HG02588 (cell line): ENCODE measurements at regions not wholly inside any gene's neighbourhood (a gene's known extent, or its start where the extent isn't known, plus 50 kb on each side); places are given as distances from the start of the nearest gene placed in this dataset.
"Not testable (repeated sequence)": the region's sequence is repeated elsewhere in the genome, so short reads cannot be mapped to it uniquely, and the experiment has no call there.

Experiments
- ATAC-seq: cut with Tn5 transposase; IDR thresholded peaks from one replicate; pipeline ENCODE4 v1.9.1; 2021; ENCODE audit warnings: mild to moderate bottlenecking, moderate library complexity; ENCODE audit not compliant: unreplicated experiment

DNA sequence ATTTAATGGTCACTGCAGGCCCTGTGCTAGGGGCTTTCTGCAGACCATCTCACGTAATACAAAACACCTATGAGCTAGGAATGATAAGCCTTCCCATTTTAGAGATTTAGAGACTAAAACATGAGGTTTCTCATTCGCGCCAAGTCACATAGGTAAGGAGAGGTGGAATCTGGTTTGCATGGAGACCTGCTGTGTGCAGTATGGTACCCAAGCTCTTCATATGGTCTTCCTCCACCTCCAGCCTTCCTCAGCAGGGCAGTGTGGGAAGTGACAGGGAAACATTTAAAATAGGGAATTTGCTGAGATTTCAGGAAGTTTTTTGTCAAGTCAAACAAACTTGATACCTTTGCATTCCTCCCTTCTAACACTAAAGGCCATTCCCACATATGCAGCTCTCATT lies 337.6 kb downstream of the IL20RB start:
- ATAC-seq: no peak

DNA sequence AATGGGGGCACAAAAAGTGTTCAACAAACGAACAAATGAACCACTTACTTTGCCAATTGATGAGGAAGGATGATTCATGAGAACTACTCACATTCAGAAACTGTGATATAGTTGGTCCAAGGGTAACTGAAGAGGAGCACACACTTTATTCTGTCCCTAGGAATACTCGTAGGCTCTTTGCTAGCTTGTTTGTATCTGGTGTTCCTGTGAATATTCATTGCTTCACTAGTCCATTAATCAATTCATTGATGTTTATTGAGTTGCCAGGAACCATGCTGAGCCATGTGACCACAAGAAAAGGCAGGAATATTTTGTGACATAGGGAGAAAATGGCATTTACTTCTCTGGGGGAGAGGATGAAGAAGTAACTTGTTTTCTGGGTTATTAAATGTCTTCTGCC lies 338.3 kb downstream of the IL20RB start:
- ATAC-seq: no peak

DNA sequence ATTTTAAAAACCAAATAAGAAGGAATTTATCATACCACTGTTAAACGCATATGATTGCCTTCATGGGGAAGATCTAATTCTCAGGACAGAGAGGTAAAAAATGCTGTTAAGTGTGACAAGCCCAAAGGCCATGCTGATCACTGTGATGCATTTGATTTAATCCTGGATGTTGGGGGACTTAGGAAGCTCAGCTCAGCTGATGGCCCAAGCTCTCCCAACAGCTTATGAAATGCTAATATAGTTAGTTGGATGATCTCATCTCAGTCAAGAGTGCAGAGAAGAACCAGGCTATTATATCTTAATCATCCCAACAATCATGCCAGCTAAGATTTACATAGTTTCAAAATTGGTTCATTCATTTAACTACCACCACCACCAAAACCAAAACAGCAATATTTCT lies 340.0 kb downstream of the IL20RB start:
- no peak for ATAC-seq

DNA sequence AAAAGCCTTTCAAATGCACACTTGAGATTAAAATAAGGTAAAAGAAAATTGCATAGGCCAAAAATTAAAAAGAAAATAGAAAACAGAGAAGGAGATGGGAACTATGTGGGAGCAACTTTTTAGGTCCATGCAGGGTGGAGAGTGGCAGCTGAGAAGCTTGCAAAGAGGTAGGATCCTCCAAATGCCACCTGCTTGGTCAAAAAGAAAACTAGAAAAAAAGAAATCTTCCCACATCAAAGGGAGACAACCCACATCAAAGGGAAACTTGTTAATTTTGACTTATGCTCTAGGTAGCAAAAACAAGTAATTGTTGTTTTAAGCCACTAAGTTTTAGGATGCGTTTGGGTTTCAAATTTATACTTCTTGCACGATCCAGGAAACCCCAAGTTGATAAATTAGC lies 342.9 kb downstream of the IL20RB start:
- ATAC-seq: no peak

DNA sequence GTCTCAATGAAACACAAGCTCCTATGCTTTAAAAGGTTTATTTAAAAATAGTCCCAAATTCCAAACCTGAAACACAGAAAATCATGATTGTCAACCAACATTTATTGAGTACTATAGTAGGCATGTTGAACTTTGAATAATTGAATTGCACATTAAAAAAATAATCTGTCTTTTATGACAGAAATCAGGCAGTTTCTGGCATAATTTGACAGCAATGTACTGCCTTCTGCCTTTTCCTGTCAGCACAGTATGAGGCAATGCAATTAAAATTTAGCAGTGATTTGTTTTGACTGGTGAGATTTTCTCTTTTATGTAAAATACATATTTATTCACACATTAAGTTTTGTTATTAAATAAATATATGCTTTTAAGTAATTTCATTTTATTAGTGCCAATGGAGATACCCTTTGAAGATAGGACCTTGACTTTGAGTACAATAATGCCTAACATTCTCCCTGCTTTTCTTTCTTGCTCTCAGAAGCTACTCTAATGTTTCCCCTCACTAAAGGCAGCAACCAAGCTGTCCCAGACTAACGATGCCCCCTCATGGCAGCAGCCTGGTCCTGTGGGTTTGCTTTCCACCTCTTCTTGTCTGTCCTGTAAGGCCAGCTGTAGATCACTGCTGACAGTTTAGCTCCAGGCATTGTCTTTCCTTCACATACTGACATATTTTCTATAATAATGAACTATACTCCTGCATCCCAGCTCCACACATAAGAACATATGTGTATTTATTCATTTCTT lies 346.7 kb downstream of the IL20RB start:
- no peak for ATAC-seq

DNA sequence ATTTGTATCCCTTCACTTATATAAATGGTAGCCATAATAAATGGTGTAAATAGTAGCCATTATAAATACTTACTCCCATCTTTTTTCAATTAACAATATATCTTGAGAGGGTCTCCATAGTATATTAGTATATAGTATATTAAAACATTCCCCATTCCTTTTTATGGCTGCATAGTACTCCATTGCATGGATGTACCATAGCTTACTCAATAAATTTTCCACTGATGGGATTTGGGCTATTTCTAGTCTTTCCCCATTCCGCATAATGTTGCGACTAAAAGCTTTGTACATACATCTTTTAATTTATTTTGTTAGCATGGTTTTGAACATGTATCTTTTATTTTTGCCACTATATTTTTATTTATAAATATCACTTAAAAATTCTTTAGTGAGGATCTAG lies 366.3 kb downstream of the IL20RB start:
- ATAC-seq: no peak

DNA sequence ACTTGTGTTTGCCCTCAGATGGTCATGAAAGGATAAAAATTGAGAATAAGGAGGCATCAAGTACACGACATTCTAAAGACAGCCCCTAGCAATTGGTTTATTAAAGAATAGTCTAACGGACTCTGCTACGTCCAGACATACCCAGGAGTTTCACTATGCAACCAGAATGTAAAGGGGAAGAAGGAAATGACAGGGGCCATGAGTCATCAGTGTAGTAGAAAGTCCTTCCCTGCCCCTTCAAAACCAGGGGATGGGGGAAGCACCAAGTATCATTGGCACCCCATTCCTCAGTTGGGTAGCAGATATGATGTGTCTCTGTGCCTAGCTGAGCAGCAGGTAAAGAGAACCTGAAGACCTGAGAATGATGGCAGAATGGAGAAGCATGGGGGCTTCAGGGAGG lies 367.4 kb downstream of the IL20RB start:
- peak; percentile 68 for ATAC-seq

DNA sequence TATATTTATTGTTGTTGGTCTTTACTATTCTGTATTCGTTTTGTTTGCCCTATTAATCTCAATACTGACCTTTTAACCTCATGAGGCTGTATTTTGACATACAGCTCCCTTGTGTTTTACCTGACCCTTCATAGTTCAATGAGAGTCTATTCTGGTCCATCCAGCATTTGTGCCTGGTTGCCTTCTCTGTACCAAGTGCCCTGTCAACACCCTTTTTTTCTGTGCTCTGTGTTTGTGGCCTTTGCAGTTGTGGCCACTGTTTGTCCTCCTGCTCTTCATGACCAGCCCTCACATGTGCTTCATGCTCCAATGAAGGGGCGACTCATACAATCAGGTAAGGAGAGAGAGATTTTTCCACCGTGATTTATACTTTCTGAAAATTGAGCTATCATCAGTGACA lies 368.2 kb downstream of the IL20RB start:
- ATAC-seq: no peak

DNA sequence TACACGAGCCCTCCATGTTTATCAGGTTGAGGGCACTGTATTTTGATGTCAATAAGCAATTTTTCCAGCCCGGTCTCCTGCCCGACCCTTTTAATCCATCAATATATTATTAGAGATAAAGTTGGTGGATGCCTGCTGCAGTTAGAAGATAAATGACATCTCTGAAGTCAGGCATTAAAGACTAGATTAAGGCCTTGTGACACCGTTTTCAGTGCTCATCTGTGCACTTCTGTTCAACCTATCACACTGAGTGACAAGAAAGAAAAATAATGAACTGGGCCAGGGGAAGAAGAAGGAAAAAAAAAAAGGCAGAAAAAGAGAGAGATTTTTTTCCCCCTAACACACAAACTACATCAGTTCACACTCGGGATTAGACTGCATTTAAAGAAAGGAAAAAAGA lies 371.8 kb downstream of the IL20RB start:
- no peak for ATAC-seq

DNA sequence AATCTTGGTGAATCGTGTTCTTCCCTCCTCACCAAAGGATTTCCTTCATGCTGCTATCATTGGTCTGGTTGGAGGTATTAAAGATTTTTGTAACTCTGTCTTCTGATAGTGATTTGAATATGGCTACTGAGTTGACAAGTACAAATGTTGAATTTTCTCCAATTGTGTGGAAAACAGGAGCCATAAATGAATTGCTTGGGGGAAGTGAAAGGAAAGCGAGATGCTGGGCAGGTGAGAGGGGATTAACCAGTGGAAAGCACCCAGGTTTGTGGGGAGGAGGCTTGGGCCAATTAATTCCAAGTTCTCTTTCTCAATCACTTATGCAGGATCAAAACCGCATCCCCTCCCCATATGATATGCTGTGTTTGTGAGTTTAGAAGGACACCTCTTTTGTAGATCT lies 372.5 kb downstream of the IL20RB start:
- peak; percentile 36 for ATAC-seq

DNA sequence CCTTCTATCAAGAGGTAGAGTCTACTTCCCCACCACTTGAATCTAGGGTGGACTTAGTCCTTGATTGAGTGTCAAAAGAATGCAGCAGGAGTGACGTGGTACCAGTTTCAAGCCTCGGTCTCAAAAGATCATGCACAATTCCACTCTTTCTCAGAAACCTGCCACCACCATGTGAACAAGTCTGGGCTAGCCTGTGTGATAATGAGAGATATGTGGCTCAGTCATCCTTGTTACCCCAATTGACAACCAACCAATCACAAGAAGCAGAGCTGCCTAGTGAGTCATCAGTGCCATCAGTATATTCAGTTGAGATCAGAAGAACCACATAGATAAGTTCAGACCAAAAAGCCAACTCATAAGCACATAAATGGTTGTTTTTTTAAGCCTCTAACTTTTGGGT lies 374.5 kb downstream of the IL20RB start:
- ATAC-seq: no peak

DNA sequence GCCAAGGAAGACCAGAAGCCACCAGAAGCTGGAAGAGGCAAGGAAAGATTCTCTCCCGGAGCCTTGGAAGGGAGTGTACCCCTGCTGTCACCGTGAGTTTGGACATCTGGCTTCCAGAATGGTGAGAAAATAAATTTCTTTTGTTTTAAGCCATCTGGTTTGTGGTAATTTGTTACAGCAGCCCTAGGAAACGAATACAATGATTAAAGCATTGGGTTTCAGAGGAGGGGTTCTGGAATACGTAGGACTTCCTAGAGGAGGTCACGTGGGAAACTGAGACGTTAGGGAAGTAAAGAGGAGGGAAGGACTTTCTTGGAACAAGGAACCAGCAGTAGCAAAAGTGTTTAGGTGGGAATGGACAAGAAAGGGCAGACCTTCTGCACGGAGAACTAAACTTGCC lies 377.7 kb downstream of the IL20RB start:
- ATAC-seq: no peak

DNA sequence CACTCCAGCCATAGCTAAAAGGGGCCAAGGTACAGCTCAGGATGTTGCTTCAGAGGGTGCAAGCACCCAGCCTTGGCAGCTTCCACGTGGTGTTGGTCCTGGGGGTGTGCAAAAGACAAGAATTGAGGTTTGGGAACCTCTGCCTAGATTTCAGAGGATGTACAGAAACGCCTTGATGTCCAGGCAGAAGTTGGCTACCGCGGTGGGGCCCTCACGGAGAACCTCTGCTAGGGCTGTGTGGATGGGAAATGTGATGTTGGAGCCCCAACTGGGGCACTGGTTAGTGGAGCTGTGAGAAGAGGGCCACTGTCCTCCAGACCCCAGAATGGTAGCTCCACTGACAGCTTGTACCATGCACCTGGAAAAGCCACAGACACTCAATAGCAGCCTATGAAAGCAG lies 380.6 kb downstream of the IL20RB start:
- ATAC-seq: not testable (repeated sequence)

DNA sequence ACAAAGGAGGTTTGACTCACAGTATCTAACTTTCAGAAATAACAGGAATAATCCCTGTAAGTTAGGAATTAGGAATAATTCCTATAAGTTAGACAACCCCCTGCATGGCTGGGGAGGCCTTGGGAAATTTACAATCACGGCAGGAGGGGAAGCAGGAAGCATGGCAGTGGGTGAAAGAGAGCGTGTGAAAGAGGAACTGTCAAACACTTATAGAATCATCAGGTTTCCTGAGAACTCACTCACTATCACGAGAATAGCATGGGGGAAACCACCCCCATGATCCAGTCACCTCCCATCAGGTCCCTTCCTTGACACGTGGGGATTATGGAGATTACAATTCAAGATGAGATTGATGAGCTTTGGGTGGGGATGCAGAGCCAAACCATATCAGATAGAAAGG lies 385.5 kb downstream of the IL20RB start:
- ATAC-seq: no peak

DNA sequence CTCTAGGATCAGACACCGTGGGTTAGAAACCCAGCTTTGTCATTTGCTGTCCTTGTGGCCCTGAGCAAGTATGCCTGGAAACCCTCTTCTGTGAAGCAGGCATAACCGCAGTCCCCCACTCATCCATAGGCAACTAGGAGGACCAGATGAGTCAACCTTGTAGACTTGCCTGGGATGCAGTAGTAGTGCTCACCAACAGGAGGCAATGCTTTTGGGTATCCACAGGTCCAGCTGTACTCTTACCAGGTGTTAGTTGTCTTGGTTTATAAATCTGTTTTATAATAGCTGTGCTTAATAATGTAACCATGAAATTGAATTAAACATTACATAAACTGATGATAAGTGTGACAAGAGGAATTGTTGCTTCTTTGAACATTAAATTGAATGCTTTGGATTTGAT lies 389.3 kb downstream of the IL20RB start:
- no peak for ATAC-seq

DNA sequence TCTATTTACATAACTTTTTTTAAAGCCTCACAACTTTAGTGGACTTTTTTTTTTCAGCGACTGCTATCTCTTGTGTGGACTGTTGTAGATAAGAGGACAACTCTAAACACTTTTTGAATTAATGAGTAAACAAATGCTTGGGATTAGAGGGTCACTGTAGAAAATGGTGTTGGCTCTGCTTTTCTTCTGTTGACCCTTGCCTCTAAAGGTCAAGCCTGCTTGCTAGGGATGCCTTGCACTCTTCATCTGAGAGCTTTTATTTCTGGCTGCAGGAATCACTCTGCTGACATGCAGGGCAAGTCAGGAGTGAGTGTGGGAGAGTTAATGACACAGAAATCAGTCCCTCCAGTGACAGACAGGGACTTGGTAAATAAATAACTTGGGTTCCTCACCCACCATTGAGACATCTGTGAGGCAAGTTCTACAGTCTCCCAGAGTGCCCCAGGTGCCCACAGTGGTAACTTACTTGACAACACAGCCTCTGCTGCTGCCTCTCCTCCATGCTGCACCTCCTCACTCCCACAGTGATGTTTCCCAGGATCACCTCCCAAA lies 390.1 kb downstream of the IL20RB start:
- no peak for ATAC-seq

DNA sequence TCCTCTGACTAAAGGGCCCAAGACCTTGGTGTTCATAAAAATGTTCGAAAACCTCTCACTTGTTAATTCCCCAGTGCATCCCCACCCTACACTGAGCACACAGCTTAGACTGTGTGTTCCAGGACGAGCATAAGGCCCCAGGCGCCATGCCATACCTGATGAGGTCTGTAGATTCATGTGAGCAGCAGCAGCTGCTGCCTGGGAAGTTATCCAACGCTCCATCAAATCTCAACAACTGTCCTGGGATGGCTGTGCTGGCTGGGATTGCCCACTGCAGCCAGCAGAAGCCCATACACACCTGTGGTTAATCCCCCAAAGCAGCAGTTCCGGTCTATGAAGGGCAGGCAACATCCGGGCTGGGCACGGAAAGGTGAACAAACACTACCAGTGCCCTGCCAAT lies 391.2 kb downstream of the IL20RB start:
- ATAC-seq: no peak

DNA sequence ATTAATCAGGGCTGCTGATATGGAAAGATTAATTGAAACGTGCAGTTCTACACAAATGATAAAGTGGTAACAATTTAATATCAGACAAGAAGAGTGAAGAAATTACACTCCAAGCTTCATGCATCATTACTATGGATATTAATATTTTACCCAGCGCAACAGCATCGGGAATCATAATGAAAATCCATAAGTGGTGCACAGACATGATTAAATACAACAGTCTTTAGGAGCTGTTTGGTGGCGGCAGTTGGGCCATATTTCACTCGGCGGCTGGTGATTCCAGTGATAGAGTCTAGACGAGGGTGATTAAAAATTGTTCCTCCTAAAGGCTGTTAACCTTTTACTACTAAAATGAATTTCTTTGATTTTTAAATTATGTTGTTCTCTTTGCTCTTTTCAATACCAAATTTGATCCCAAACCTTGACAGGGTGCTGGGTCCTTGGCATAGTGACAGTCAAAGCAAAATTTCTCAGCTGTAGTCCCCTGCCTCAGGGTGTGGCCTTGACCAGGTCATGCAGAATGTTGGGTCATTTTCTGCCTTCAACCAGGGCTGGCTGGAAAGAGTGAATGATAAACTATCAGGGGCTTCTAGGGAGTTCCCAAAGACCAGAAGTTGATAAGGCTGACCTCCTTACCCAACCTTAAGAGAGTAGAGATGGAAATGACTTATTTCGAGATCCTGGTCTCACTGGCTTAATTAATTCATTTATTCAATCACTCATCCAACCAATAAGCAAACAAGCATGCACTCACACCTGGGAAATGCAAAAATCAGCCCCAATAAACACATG lies 392.0 kb downstream of the IL20RB start:
- no peak for ATAC-seq

DNA sequence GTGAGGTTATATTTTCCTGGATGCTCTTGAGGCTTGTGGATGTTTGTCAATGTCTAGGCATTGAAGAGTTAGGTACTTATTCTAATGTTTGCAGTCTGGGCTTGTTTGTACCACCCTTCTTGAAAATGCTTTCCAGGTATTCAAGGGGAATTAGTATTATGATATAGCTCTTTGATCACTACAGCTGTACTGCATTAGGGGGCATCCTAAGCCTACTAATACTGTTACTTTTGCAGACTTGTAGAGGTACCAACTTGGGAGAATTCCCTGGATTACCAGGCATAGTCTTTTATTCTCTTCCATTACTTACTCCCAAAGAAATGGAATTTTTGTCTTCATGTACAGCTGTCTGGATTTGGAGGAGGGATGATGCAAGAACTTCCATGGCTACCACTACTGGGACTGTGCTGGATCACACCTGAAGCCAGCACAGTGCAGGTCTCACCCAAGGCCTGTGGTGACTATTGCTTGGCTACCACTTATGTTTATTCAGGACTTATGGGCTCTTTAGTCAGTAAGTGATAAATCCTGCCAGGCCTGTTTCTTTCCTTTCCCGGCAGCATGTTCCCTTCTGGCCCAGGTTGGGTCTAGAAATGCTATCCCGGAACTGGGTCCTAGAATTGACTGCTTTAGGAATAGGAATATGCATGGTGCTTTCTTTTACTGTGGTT lies 402.9 kb downstream of the IL20RB start:
- no peak for ATAC-seq

DNA sequence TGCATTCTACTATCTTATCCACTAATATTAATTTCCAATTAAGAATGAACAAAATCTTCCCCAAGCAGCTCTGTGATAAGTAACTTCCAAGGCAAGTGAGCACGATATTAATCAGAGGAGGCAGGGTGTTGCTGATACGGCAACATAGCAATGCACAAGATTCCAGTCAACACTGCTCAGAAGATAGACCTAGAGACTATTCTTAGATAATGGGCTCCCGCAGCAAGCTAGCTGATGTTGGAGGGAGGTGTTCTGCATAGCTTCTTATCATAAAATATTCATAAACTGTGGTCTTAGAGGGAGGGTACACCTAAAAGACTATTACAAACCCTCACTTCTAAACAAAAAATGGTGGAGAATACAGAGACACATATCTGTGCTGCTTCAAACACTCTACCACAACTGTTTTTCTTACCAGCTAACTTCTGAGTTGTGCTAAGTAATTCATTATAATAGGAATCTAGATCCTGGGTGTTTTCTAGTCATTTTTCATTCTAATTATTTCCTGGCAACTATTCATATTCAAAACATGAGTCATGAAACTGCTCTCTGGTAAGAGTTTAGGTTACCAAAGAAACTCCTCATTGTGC lies 382.0 kb upstream of the SOX14 start:
- no peak for ATAC-seq

DNA sequence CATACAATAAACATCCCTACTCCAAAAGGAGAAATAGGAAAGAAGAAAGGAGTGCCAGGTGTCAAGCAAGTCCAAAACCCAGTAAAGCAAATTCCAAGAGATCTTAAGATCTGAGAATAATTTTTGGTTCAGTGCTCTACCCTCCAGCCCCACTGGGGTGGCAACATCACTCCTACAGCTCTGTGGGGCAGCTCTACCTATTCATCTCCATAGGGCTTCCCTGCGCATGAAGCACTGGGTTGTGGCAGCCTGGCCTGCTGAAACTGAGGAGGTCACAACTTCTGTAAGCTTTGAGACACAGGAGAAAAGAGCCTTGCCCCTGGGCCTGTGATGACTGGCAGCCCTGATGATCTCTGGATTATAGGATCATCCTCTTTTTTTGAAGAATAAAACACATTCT lies 378.2 kb upstream of the SOX14 start:
- ATAC-seq: no peak
